D721Med (cell line): ENCODE measurements at regions not wholly inside any gene's neighbourhood (a gene's known extent, or its start where the extent isn't known, plus 50 kb on each side); places are given as distances from the start of the nearest gene placed in this dataset.
"Not testable (repeated sequence)": the region's sequence is repeated elsewhere in the genome, so short reads cannot be mapped to it uniquely, and the experiment has no call there.

Experiments
- DNase-seq: peaks from one replicate; pipeline ENCODE4 v3.0.0; 2011; ENCODE audit warnings: low spot score; ENCODE audit not compliant: insufficient read length
- FAIRE-seq: peaks from 2 replicates; lab custom pipeline; 2011; peaks lifted over from hg19 to GRCh38; lab: Jason Lieb, UNC
- TF ChIP-seq, protein P1 (sequence below): IDR thresholded peaks from 2 replicates; pipeline ENCODE4 v1.5.1; 2012; ENCODE audit warnings: mild to moderate bottlenecking, control low read depth; ENCODE audit not compliant: insufficient read depth; ENCODE audit errors: missing control alignments

DNA sequence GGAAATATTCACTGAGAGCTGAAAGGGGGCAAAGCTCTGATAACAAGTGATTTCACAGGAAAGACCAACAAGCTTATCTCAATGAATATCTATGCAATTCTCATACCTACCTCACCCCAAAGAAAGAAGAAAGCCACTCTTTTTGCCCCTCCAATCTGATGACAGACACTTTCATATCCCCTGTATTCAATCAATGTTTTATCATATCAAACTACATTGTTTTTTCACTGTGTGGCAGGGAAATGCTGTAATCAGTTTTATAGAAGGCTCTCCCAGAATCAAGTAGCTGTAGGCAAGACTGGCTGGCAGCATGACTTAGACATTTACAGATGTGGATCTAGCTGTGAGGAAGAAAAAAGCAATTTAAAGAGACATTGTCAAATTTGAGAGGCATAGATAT is 81.3 kb upstream of the PIK3C3 start:
- TF ChIP-seq, protein P1, sequence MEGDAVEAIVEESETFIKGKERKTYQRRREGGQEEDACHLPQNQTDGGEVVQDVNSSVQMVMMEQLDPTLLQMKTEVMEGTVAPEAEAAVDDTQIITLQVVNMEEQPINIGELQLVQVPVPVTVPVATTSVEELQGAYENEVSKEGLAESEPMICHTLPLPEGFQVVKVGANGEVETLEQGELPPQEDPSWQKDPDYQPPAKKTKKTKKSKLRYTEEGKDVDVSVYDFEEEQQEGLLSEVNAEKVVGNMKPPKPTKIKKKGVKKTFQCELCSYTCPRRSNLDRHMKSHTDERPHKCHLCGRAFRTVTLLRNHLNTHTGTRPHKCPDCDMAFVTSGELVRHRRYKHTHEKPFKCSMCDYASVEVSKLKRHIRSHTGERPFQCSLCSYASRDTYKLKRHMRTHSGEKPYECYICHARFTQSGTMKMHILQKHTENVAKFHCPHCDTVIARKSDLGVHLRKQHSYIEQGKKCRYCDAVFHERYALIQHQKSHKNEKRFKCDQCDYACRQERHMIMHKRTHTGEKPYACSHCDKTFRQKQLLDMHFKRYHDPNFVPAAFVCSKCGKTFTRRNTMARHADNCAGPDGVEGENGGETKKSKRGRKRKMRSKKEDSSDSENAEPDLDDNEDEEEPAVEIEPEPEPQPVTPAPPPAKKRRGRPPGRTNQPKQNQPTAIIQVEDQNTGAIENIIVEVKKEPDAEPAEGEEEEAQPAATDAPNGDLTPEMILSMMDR, result no peak
- no peak for FAIRE-seq
- DNase-seq, result no peak

DNA sequence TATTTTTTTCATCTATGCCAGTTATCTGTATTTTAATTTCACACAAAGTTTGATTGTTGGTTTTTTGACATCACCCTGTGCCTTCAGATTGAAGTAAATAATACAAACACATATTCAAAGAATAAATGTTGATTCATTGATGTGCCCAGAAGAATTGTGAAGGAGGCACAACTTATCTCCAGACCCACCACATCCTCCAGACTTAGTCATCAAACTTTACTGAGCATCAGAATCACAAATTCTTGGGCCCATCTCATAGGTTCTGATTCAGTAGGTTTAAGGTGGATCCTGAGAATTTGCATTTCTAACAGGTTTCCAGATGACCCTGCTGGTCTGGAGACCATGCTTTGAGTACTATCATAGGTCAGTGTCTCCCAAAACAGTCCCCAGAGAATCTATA is 82.8 kb upstream of the PIK3C3 start:
- DNase-seq (no peak), FAIRE-seq (no peak)
- TF ChIP-seq, protein P1, result no peak

DNA sequence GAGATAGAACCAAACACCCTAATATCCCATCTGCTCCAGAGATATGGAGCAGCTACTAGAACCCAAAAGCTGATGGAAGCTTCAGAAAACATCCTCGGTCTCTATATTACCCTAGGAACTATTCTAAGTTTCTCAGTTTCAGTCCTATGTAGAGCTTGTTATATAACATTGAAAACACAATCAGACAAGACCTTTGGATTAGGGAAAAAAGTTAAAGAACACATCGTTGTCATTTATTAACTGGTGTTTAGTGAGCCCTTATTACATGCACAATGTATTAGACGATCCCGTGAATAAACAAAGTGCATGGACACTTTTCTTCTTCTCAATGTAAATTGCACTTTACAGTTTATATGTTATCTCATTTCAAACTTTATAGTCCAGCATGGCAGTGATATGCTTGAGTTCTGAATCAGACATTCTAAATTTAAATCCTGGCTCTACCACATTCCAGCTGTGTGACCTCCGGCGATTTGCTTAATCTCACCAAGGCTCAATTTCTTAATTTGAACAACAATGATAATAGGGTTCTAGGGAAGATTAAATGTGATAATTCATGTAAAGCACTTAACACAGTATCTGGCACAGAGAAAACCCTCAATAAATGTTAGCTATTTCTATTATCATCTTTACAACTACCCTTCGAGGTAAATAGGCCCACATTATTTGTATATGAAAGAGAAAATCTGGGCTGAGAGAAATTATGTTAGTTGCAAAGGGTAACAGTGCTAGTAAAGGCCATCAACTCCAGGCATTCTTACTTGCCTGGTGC is 83.6 kb upstream of the PIK3C3 start:
- DNase-seq (no peak), FAIRE-seq (peak; percentile 93)
- TF ChIP-seq, protein P1, result no peak

DNA sequence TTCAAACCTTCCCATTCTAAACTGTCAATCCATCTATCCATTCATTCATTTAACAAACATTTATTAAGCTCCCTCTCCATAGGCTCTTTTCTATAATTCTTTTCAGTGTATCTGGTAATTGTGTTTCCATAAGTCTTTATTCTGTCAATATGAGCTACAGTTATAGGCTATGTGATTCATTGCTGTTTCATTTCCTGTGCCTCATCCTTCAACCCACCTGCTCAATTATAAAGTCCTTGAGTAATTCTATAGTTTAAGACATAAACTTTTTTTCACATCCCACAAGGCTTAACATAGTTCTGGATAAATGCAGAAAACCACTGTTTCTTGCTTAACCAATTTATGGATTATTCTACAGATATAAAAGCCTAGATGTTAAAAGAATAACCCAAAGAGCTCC is 84.2 kb upstream of the PIK3C3 start:
- DNase-seq, result no peak
- FAIRE-seq, result peak; percentile 81

DNA sequence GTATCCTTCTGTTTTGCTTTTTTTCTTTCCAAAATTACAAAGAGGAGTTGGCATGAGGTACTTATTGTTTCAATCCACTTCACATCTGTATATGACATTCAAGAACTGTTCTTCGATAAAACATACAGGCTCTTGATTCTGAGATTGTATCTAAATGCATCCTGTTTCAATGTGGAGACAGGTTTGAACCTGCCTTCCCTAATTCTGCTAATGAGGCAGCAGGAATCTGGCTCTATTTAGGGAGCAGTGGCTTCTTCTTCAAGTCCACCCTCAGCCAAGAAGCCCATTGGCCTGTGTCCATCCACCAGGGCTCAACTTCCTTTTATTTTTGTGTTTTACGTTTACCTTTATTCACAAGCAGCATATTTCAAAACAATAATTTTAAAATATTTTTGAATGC is 84.8 kb upstream of the PIK3C3 start:
- no peak for DNase-seq

More for the DNA sequence above, 84.2 kb upstream of the PIK3C3 start:
- TF ChIP-seq, protein P1, result no peak

DNA sequence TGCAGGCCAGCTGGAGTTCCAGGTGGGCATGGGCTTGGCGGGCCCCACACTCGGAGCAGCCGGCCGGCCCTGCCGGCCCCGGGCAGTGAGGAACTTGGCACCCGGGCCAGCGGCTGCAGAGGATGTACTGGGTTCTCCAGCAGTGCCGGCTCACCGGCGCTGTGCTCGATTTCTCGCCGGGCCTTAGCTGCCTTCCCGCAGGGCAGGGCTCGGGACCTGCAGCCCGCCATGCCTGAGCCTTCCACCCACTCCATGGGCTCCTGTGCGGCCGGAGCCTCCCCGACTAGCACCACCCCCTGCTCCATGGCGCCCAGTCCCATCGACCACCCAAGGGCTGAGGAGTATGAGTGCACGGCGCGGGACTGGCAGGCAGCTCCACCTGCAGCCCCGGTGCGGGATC is 89.2 kb upstream of the PIK3C3 start:
- not testable (repeated sequence) for DNase-seq, FAIRE-seq

More for the DNA sequence above, 84.8 kb upstream of the PIK3C3 start:
- FAIRE-seq, result no peak
- TF ChIP-seq, protein P1, result no peak

DNA sequence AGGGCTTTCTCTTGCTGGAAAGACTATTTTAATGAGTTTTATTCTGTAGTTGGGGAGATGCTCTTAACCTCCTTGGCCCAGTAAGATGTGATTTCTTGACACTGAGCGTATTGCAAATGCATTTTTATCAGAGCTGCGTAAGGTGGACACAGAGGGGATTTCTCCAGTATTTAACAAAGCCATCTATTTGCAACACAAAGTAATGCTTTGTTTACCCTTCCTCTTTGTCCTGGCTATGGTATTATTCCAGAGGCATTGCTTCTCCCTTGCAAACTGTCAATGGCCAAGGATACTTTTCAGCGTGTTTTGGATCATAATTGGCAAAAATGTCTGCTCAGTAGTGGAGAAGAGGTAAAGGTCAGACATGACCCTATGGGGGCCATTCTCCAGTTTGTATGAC is 90.8 kb upstream of the PIK3C3 start:
- FAIRE-seq (peak; percentile 82), DNase-seq (no peak)
- TF ChIP-seq, protein P1, result no peak

DNA sequence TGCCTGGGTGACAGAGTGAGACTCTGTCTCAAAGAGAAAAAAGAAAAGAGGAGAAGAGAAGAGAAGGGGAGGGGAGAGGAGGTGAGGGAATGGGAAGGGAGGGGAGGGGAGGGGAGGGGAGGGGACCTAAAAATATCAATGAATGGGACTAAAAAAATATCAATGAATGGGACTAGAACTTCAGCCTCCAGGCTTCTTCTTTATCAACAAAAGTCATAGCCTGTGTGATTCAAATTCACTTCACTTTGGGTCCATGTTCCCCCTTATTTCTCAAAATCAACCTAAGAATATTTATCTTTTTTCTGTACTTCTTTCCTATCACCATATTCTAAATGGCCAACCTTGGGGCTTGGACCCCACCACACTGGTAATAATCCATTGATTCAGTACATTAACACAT is 92.1 kb upstream of the PIK3C3 start:
- DNase-seq, result no peak
- FAIRE-seq, result no peak
- TF ChIP-seq, protein P1, result no peak
